MM.1S (cell line): ENCODE measurements at regions not wholly inside any gene's neighbourhood (a gene's known extent, or its start where the extent isn't known, plus 50 kb on each side); places are given as distances from the start of the nearest gene placed in this dataset.
A peak's percentile ranks its signal among the peaks of the same experiment; 100 is the strongest.

Experiments
- DNase-seq: peaks from one replicate; pipeline ENCODE4 v3.0.0-alpha.2; 2015
- H2AFZ ChIP-seq: fragments of 300-600 bp; sonication (generic); 2 replicates; pipeline ENCODE4 v1.6.0; 2016; ENCODE audit warnings: antibody characterized with exemption, low read length
- H3F3A ChIP-seq: fragments of 300-600 bp; sonication (generic); 2 replicates; pipeline ENCODE4 v1.6.1; 2016; ENCODE audit warnings: mild to moderate bottlenecking, antibody characterized with exemption, low read length, moderate library complexity, mixed read lengths; ENCODE audit not compliant: insufficient read depth
- H3K27ac ChIP-seq: fragments of 300-600 bp; sonication (generic); 2 replicates; pipeline ENCODE4 v1.5.1; 2016; ENCODE audit warnings: mild to moderate bottlenecking, low read length
- H3K27me3 ChIP-seq: fragments of 300-600 bp; sonication (generic); replicated peaks from 2 replicates; pipeline ENCODE4 v1.6.0; 2016; ENCODE audit warnings: low read length; ENCODE audit not compliant: insufficient read depth
- H3K36me3 ChIP-seq: fragments of 300-600 bp; sonication (generic); replicated peaks from 2 replicates; pipeline ENCODE4 v1.6.1; 2016; ENCODE audit warnings: mild to moderate bottlenecking, low read length, mixed read lengths; ENCODE audit not compliant: insufficient read depth
- H3K4me1 ChIP-seq: fragments of 300-600 bp; sonication (generic); 2 replicates; pipeline ENCODE4 v1.6.1; 2016; ENCODE audit warnings: low read length, mixed read lengths
- H3K4me2 ChIP-seq: fragments of 300-600 bp; sonication (generic); 2 replicates; pipeline ENCODE4 v1.6.0; 2016; ENCODE audit warnings: low read depth, low read length
- H3K4me3 ChIP-seq: fragments of 300-600 bp; sonication (generic); 2 replicates; pipeline ENCODE4 v1.5.1; 2016; ENCODE audit warnings: low read length, mixed read lengths
- H3K79me2 ChIP-seq: fragments of 300-600 bp; sonication (generic); 2 replicates; pipeline ENCODE4 v1.6.1; 2016; ENCODE audit warnings: mixed run types, low read length, mixed read lengths
- H3K9ac ChIP-seq: fragments of 300-600 bp; sonication (generic); 2 replicates; pipeline ENCODE4 v1.6.1; 2016; ENCODE audit warnings: low read length, mixed read lengths
- H3K9me2 ChIP-seq: fragments of 300-600 bp; sonication (generic); replicated peaks from 2 replicates; pipeline ENCODE4 v1.6.1; 2016; ENCODE audit warnings: mild to moderate bottlenecking, low read length, mixed read lengths; ENCODE audit not compliant: insufficient read depth
- H3K9me3 ChIP-seq: fragments of 300-600 bp; sonication (generic); replicated peaks from 2 replicates; pipeline ENCODE4 v1.6.1; 2016; ENCODE audit warnings: mild to moderate bottlenecking, low read length, mixed read lengths; ENCODE audit not compliant: insufficient read depth
- H4K20me1 ChIP-seq: fragments of 300-600 bp; sonication (generic); 2 replicates; pipeline ENCODE4 v1.6.1; 2016; ENCODE audit warnings: mild to moderate bottlenecking, low read length, moderate library complexity, mixed read lengths; ENCODE audit not compliant: insufficient read depth
- CTCF ChIP-seq: fragments of 300-600 bp; sonication (generic); IDR thresholded peaks from 2 replicates; pipeline ENCODE4 v1.5.1; 2016; ENCODE audit warnings: antibody characterized with exemption, low read length, mixed read lengths
- EZH2 ChIP-seq: fragments of 300-600 bp; sonication (generic); optimal IDR thresholded peaks from 2 replicates; pipeline ENCODE3; 2017; ENCODE audit warnings: low read depth, mild to moderate bottlenecking, antibody characterized with exemption, low read length, mixed read lengths
- EZH2phosphoT487 ChIP-seq: fragments of 300-600 bp; sonication (generic); IDR thresholded peaks from 2 replicates; pipeline ENCODE4 v1.6.1; 2018; ENCODE audit warnings: antibody characterized with exemption, low read length

- Histone ChIP-seq H3K27ac (no peak overlapping the region), H3K4me2 (no peak overlapping the region), H3K9ac (no peak overlapping the region), H3K79me2 (no peaks in the 10 kb centered on the region), H3K4me3 (no peak overlapping the region), H3K4me1 (peaks cover 13% of the 10 kb centered on the region), H2AFZ (no peak overlapping the region), H3K9me2 (no peaks in the 10 kb centered on the region), H3K27me3 (no peaks in the 10 kb centered on the region), H3F3A (no peaks in the 10 kb centered on the region), H4K20me1 (no peaks in the 10 kb centered on the region), H3K9me3 (no peaks in the 10 kb centered on the region), H3K36me3 (no peaks in the 10 kb centered on the region)
- no peak for DNase-seq
- TF ChIP-seq EZH2 (no peak), CTCF (no peak)
These were observed 378.0 kb downstream of the MLLT3 start for GRCh38 chr9:20244271-20244670.

- H3K27me3 ChIP-seq, result no peaks in the 10 kb centered on the region
- DNase-seq, result no peak
- no peaks in the 10 kb centered on the region for H3F3A ChIP-seq
- no peak overlapping the region for H3K9ac ChIP-seq
- H2AFZ ChIP-seq, result no peak overlapping the region
- H3K79me2 ChIP-seq, result no peaks in the 10 kb centered on the region
- H4K20me1 ChIP-seq, result no peaks in the 10 kb centered on the region
- H3K4me2 ChIP-seq, result no peak overlapping the region
- H3K4me3 ChIP-seq, result no peak overlapping the region
- H3K9me3 ChIP-seq, result no peaks in the 10 kb centered on the region
- H3K9me2 ChIP-seq, result no peaks in the 10 kb centered on the region
- no peaks in the 10 kb centered on the region for H3K36me3 ChIP-seq
- no peak overlapping the region for H3K27ac ChIP-seq
- peaks cover 13% of the 10 kb centered on the region for H3K4me1 ChIP-seq
- TF ChIP-seq EZH2 (no peak), EZH2phosphoT487 (no peak), CTCF (no peak)
These were observed 378.5 kb downstream of the MLLT3 start for GRCh38 chr9:20243841-20244240.

GRCh38 chr9:20242510-20243189 lies 379.6 kb downstream of the MLLT3 start:
- H3K4me1 ChIP-seq, result peaks cover 13% of the 10 kb centered on the region
- H3K9me2 ChIP-seq, result no peaks in the 10 kb centered on the region
- H3K79me2 ChIP-seq, result no peaks in the 10 kb centered on the region
- H3K9ac ChIP-seq, result no peak overlapping the region
- peak; percentile 86 for DNase-seq
- TF ChIP-seq EZH2phosphoT487, result no peak
- TF ChIP-seq CTCF, result no peak
- H3K27me3 ChIP-seq, result no peaks in the 10 kb centered on the region
- no peak overlapping the region; the same call in 1 of the 2 replicates for H3K4me3 ChIP-seq
- no peak overlapping the region for H3K27ac ChIP-seq
- no peaks in the 10 kb centered on the region for H3K36me3 ChIP-seq
- peak overlapping the region; percentile 69 for H3K4me2 ChIP-seq
- no peaks in the 10 kb centered on the region for H4K20me1 ChIP-seq
- no peaks in the 10 kb centered on the region for H3F3A ChIP-seq
- H3K9me3 ChIP-seq, result no peaks in the 10 kb centered on the region
- H2AFZ ChIP-seq, result no peak overlapping the region
